ENCODE measurements at regions not wholly inside any gene's neighbourhood (a gene's known extent, or its start where the extent isn't known, plus 50 kb on each side); places are given as distances from the start of the nearest gene placed in this dataset.

DNA sequence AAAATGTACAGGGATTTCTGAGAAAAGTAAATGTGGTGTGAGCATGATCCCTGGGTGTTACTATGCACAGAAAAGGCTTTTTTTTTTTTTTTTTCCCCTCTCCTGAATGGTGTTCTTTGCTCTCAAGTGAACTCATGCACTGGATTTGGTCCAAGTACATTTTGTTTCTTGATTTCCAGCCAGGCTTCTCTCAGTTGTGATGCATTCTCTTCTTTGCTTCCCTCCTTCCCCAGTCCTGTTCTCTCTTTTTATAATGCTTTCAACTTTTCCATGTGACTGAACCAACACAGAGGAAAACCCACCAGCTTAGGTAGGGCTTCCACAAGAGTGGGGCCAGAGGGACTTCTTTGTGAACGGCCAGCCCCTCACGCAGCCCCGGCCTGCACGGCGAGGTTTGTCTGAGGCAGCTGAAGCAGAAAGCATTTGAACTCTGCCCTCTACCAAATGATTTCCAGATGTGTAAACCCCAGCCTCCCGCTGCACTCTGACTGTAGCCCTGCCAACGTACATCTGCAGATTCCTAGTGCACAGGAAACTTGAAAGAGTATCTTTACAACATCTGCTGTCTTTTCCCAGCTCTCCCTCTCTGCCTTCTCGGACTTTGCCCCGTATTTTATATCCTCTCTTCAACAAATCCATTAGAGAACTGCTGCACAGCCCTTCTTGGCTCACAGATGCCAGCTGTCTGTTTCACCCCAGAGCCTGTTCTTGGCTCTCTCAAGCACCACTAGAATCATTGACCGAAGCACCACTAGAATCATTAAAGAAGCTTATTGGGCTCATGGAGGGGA, 71.8 kb upstream of the CD180 start:
- H3K27ac ChIP-seq: peak overlapping the region; percentile 53
- H3K36me3 ChIP-seq: no peaks in the 10 kb centered on the region
- no peaks in the 10 kb centered on the region for H3K9me3 ChIP-seq (replicated peaks)
- peaks cover 33% of the 10 kb centered on the region for H3K4me1 ChIP-seq (replicated peaks)
- H3K27me3 ChIP-seq (replicated peaks): no peaks in the 10 kb centered on the region
- H3K4me3 ChIP-seq: no peak overlapping the region
- DNase-seq (ENCODE audit: low read depth in 1 of 2, low spot score in 2 of 2): peak; percentile 58 to 76

DNA sequence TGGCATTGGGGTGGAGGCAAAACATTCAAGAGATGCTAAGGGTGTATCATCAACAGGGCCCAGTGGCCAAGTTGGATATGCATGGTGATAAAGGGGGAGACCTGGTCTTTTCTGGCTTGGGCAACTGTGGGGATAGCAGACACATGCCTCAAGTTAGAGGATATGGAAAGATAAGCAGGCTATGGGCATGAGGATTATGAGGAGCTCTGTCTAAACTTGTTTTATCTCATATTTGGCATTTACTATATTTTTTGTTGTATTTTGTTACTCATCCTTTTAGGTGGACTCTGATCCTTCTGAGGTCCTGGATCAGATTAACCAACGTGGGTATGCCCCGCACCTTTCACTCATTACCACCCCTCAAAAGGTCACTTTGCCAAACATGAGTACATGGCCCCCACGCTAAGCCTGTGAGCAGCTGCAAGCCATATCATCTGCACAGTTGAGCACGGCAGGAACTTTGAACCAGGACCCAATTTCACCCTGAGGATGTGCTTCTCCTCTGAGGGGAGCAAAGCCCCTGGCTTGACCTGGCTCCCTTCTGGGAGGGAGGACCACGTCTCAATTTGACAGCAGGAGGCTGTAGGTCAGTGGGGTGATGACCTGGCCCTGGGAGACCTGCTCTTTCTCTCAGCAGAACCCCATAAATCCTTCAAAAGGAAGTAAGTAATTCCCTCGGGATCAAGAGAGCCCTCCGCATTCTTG, 71.1 kb upstream of the CD180 start:
- Histone ChIP-seq H3K4me3 (no peak overlapping the region), H3K36me3 (no peaks in the 10 kb centered on the region), H3K4me1 (replicated peaks) (peaks cover 28% of the 10 kb centered on the region), H3K9me3 (replicated peaks) (no peaks in the 10 kb centered on the region), H3K27me3 (replicated peaks) (no peaks in the 10 kb centered on the region), H3K27ac (peak overlapping the region; percentile 53)
- DNase-seq (ENCODE audit: low read depth in 1 of 2, low spot score in 2 of 2): no peak

DNA sequence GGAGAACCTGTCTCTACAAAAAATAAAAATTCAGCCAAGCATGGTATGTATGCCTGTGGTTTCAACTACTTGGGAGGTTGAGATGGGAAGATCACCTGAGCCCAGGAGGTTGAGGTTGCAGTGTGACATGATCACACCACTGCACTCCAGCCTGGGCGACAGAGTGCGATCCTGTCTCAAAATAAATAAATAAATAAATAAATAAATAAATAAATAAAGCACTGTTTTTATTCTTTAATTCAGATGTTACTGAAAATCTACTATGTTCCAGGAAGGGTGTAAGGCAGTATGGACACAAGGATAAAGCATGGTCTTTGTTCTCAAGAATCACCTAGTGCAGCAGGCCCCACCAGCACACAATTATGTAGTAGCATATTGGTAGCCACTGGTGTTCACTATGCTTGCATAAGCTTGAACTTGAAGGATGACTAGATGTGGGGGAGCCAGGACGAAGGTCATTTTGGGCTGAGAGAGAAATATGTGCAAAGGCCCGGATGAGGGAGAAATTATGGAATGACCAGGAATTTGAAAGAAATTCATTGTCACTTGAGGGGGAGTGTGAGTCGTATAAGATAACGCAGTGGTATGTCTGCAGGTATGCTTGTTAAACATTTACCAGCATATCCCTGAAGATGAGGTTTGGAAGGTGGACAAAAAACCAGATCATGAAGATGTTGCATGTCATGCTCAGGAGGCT, 70.2 kb upstream of the CD180 start:
- H3K27ac ChIP-seq: no peak overlapping the region

DNA sequence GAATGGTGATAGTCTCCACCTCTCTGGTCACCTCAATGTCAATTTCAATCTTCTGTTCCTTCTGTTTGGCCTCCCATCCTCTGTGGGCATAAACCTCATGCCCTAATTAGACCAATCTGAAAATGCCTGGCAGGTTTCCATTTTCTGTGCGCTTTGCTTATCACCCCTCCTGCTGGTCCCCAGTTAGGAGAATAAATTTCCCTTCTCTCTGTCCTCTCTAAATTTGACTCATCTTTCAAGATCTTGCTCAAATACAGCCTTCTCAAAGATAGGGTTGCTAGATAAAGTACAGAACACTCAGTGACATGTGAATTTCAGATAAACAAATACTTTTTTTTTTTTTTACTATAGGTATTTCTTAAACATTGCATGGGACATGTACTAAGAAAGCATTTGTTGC, 69.4 kb upstream of the CD180 start:
- Histone ChIP-seq H3K4me1 (replicated peaks) (peaks cover 18% of the 10 kb centered on the region), H3K27ac (no peak overlapping the region), H3K36me3 (no peaks in the 10 kb centered on the region), H3K4me3 (no peak overlapping the region), H3K9me3 (replicated peaks) (no peaks in the 10 kb centered on the region), H3K27me3 (replicated peaks) (no peaks in the 10 kb centered on the region)
- DNase-seq (ENCODE audit: low read depth in 1 of 2, low spot score in 2 of 2): no peak

More for the DNA sequence above, 70.2 kb upstream of the CD180 start:
- peaks cover 19% of the 10 kb centered on the region for H3K4me1 ChIP-seq (replicated peaks)
- no peak for DNase-seq (ENCODE audit: low read depth in 1 of 2, low spot score in 2 of 2)
- H3K36me3 ChIP-seq: no peaks in the 10 kb centered on the region
- no peaks in the 10 kb centered on the region for H3K9me3 ChIP-seq (replicated peaks)
- no peak overlapping the region for H3K4me3 ChIP-seq
- H3K27me3 ChIP-seq (replicated peaks): no peaks in the 10 kb centered on the region

DNA sequence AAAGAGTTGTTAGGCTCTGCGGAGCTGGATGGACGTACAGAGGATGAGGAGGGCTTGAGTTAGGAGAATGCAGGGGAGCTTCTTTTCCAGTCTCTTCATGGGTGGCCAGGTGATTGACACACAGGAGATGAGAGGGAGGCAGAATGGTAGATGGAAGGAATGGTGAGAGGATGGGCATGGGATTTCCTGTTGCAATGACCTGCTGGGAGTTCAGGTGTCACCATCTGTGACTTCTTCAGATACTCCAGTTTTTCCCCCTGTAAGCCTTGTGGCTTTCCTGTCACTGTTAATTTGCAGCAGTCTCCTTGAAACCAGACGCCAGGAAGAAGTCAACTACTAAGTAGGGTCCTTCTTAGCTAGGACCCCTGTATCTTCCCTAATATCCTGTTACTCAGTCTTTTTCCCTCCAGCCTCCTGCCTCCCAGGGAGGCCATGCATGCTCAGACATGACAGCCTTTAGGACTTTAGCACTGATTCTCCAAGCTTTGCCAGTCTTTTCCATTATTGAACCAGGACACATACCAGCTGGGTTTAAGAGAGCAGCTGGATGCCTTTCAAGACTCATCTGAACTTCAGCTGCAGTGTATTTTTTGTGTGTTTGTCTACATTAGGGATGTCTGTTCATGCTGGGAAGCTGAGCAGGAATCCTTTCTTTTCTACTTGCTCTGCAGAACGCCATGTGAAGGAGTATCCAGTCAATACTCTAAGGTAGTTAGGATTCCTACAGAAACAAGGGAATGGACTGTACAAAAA, 67.2 kb upstream of the CD180 start:
- H3K27ac ChIP-seq: no peak overlapping the region
- H3K4me1 ChIP-seq (replicated peaks): peaks cover 14% of the 10 kb centered on the region
- H3K4me3 ChIP-seq: no peak overlapping the region
- 0 out of 2 replicates have a peak, but pooled peaks cover 2% of the 10 kb centered on the region for H3K27me3 ChIP-seq (replicated peaks)
- H3K36me3 ChIP-seq: no peaks in the 10 kb centered on the region
- no peak for DNase-seq (ENCODE audit: low read depth in 1 of 2, low spot score in 2 of 2)
- no peaks in the 10 kb centered on the region for H3K9me3 ChIP-seq (replicated peaks)

DNA sequence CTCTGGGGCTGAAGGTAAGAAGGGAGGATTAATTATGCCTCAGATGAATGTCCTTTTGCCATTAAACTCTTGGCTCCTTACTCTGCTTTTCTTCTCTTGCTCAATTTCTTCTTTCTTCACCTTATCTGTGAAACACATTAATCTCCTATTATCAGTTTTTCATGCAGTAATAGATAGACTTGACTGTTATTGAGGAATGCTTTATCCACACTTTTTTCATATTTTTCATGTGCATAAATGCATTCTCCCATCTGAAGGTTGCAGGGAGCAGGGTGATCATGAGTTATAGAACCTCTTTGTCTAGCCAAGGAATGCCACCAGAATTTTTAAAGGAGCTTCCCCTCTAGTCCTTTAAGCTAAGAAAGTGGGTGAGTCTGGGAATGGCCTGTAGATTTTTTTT, 66.4 kb upstream of the CD180 start:
- no peak overlapping the region for H3K4me3 ChIP-seq
- no peak for DNase-seq (ENCODE audit: low read depth in 1 of 2, low spot score in 2 of 2)

DNA sequence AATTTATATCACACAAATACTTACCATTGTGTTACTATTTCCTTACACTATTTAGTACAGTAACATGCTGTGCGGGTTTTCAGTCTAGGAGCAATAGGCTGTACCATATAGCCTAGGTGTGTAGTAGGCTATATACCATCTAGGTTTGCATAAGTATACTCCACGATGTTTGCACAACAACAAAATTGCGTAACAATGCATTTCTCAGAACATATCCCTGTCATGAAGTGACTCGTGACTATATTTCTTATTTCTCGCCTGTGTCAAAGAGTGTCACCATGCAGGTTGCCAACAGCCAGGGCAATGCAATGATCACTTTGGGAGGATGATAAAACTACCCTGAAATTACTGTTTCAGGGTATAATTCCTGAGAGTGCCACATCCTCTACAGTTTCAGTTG, 65.6 kb upstream of the CD180 start:
- H3K27me3 ChIP-seq (replicated peaks): 0 out of 2 replicates have a peak, but pooled peaks cover 2% of the 10 kb centered on the region

More for the DNA sequence above, 66.4 kb upstream of the CD180 start:
- 0 out of 2 replicates have a peak, but pooled peaks cover 2% of the 10 kb centered on the region for H3K27me3 ChIP-seq (replicated peaks)
- peaks cover 5% of the 10 kb centered on the region for H3K4me1 ChIP-seq (replicated peaks)
- no peaks in the 10 kb centered on the region for H3K9me3 ChIP-seq (replicated peaks)
- H3K36me3 ChIP-seq: no peaks in the 10 kb centered on the region
- no peak overlapping the region for H3K27ac ChIP-seq

DNA sequence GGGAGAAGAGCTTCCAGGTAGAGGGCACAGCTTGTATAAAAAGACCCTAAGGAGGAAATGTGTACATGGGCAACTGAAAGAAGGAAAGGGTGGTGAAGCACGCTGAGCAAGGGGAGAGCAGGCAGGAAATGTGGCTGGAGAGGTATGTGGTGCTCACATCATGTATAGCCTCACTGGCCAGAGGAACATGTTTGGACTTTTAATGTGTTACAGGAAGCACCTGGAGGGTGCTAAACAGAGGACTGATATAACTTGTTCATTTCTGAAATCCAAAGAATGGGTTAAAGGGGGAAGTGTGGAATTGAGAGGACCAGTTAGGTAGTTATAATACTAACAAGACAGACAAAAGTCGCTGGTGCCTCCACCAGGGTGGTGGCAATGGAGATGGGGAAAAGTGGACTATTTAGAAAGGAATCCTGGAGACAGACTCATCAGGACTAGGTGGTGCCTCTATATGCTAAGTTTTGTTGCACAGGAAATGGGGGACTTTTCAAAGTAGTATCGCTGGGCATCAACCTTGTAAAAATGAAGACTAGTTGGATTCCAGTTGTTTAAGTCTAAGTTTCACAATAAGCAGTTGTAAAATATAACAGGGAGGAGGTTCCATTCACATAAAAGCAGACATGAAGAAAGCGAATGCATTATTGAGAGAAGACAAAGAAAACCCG, 63.1 kb upstream of the CD180 start:
- no peaks in the 10 kb centered on the region for H3K4me1 ChIP-seq (replicated peaks)
- DNase-seq (ENCODE audit: low read depth in 1 of 2, low spot score in 2 of 2): no peak
- H3K9me3 ChIP-seq (replicated peaks): no peaks in the 10 kb centered on the region
- 0 out of 2 replicates have a peak, but pooled peaks cover 2% of the 10 kb centered on the region for H3K27me3 ChIP-seq (replicated peaks)
- H3K4me3 ChIP-seq: no peak overlapping the region
- H3K36me3 ChIP-seq: no peaks in the 10 kb centered on the region
- H3K27ac ChIP-seq: no peak overlapping the region

More for the DNA sequence above, 65.6 kb upstream of the CD180 start:
- Histone ChIP-seq H3K4me3 (no peak overlapping the region), H3K27ac (no peak overlapping the region), H3K36me3 (no peaks in the 10 kb centered on the region), H3K4me1 (replicated peaks) (no peaks in the 10 kb centered on the region), H3K9me3 (replicated peaks) (no peaks in the 10 kb centered on the region)
- DNase-seq (ENCODE audit: low read depth in 1 of 2, low spot score in 2 of 2): no peak

DNA sequence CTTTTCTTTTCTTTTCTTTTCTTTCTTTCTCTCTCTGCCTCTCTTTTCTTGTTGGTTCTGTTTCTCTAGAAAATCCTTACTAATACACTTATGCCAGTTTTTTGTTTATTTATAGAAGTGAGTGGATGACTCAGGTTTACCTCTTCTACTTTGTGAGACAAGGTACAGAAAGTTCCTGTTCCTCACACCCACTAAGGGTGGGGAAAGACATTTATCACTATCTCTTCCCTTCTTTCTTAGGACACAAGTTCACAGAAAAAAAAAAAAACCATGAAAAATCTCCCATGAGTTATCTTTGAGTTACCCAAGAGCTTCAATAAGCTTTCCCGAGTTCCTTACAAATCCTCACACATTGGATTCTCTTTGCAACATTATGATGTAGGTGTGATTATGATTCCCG, 60.9 kb upstream of the CD180 start:
- no peaks in the 10 kb centered on the region for H3K4me1 ChIP-seq (replicated peaks)
- 0 out of 2 replicates have a peak, but pooled peaks cover 2% of the 10 kb centered on the region for H3K27me3 ChIP-seq (replicated peaks)
- H3K36me3 ChIP-seq: no peaks in the 10 kb centered on the region
- H3K9me3 ChIP-seq (replicated peaks): no peaks in the 10 kb centered on the region
- no peak overlapping the region for H3K4me3 ChIP-seq
- DNase-seq (ENCODE audit: low read depth in 1 of 2, low spot score in 2 of 2): no peak
- H3K27ac ChIP-seq: no peak overlapping the region

DNA sequence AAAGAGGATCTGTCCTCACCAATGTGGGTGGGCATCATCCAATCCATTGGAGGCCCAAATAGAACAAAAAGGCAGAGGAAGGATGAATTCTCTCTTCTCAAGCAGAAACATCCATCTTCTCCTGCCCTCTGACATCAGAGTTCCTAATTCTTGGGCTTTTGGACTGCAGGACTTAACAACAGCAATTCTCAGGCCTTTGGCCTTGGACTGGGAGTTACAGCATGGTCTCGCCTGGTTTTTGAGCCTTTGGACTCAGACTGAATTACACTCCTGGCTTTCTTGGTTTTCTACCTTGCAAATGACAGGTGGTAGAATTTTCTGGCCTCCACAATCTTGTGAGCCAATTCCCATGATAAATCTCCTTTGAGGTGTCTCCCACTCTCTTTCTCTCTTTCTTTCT, 60.5 kb upstream of the CD180 start:
- no peak for DNase-seq (ENCODE audit: low read depth in 1 of 2, low spot score in 2 of 2)

DNA sequence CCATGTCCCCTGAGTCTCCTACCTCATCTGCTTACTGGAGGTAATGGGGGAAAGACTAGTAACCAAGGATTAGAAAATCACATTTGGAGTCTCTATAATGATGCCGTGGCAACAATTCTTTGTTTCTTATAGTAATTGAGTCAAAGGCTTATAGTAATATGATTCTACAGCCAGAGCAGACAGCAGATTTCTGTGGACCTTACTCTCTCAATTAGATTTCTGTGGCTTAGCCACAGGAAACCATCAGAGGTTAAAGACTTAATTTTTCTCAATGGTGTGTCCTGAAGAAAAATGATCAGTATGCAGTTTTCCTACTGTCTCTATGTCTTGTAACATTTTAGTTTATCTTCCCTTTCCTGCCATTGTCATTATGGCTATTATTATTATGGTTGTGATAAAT, 59.3 kb upstream of the CD180 start:
- no peaks in the 10 kb centered on the region for H3K36me3 ChIP-seq
- no peak for DNase-seq (ENCODE audit: low read depth in 1 of 2, low spot score in 2 of 2)
- H3K27me3 ChIP-seq (replicated peaks): 0 out of 2 replicates have a peak, but pooled peaks cover 2% of the 10 kb centered on the region
- H3K9me3 ChIP-seq (replicated peaks): no peaks in the 10 kb centered on the region
- H3K4me3 ChIP-seq: no peak overlapping the region
- H3K4me1 ChIP-seq (replicated peaks): no peaks in the 10 kb centered on the region
- no peak overlapping the region for H3K27ac ChIP-seq

More for the DNA sequence above, 60.5 kb upstream of the CD180 start:
- Histone ChIP-seq H3K36me3 (no peaks in the 10 kb centered on the region), H3K27me3 (replicated peaks) (0 out of 2 replicates have a peak, but pooled peaks cover 2% of the 10 kb centered on the region), H3K4me3 (no peak overlapping the region), H3K9me3 (replicated peaks) (no peaks in the 10 kb centered on the region), H3K4me1 (replicated peaks) (no peaks in the 10 kb centered on the region), H3K27ac (no peak overlapping the region)

DNA sequence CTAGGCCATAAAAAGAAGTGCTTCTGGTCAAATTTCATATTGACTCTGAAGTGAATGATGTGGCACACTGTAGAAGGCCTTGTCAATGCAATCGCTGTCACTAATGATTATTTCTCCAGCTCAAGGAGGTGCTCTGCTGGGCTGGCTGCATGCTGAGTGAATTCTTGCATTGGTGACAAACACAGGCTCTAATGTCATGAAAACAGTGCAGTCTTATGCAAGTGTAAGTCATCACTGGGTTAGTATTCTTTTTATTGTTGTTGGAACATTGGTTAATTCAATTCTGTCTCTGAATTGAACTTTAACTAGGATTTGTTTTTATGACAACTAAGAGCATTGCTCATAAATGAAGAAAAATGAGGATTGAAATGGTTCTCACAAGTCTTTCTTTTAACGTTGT, 57.3 kb upstream of the CD180 start:
- no peaks in the 10 kb centered on the region for H3K36me3 ChIP-seq
- no peak overlapping the region for H3K4me3 ChIP-seq
- H3K27ac ChIP-seq: no peak overlapping the region
- no peaks in the 10 kb centered on the region for H3K9me3 ChIP-seq (replicated peaks)
- 0 out of 2 replicates have a peak, but pooled peaks cover under 1% of the 10 kb centered on the region for H3K27me3 ChIP-seq (replicated peaks)
- no peaks in the 10 kb centered on the region for H3K4me1 ChIP-seq (replicated peaks)
- no peak for DNase-seq (ENCODE audit: low read depth in 1 of 2, low spot score in 2 of 2)

DNA sequence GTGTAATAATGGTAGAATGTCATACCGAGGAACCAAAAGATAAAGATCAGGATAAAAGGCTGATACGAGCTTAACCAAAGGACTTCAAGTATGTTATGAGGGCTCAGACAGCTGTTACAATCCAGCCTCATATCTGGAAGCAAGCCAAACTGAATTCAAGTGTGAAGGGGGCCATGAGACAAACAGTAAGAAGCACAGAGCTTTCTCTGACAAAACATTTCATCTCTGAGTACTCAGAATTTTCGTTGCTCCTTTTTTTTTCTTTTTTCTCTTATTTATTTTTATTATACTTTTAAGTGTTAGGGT, 52.9 kb upstream of the CD180 start:
- no peaks in the 10 kb centered on the region for H3K4me1 ChIP-seq (replicated peaks)
- no peak for DNase-seq (ENCODE audit: low read depth in 1 of 2, low spot score in 2 of 2)
- no peak overlapping the region for H3K4me3 ChIP-seq
- no peaks in the 10 kb centered on the region for H3K36me3 ChIP-seq
- no peak overlapping the region for H3K27ac ChIP-seq
- no peaks in the 10 kb centered on the region for H3K9me3 ChIP-seq (replicated peaks)
- no peaks in the 10 kb centered on the region for H3K27me3 ChIP-seq (replicated peaks)

Measured in SJSA1 (cell line).